ENCODE measurements at regions not wholly inside any gene's neighbourhood (a gene's known extent, or its start where the extent isn't known, plus 50 kb on each side); places are given as distances from the start of the nearest gene placed in this dataset.

GRCh38 chr2:7906431-7906830 is 775.4 kb upstream of the ID2 start:
- DNase-seq = no peak

GRCh38 chr2:7907041-7907440 is 774.8 kb upstream of the ID2 start:
- DNase-seq = no peak

DNA sequence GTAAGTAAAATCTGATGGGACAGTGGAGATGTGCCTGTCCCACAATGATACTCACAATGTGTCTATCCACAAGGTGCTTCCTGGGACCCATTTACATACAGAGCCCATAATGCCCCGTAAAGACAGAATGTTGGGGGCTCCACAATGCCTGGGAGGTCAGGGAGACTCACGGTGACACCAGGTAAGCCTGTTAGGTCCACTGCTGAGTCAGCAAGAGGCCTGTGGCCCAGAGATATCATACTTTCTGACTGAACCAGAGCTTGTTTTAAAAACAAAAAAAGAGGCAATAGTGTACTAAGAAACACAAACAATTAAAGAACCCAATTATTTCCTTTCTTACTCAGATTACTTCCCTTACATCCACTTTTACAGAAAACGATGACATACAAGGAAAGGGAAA is 771.1 kb upstream of the ID2 start:
- no peak for DNase-seq

DNA sequence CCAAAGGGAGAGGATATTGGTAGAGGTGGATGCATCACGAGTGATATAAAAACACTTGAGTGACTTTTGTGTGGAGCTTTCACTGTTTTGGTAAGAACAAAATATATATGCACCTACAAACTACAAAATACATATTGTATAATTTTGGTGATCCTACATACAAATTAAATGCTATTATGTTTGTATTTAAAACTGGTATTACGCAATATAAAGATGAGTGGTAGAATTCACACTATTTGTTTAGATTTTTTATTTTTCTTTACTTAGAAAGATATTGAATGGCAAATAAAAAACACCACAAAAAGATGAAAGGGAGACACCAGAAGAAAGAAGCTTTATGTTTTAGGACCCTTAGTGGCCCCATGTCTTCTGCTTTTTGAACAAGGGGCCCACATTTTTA is 770.7 kb upstream of the ID2 start:
- DNase-seq = no peak

DNA sequence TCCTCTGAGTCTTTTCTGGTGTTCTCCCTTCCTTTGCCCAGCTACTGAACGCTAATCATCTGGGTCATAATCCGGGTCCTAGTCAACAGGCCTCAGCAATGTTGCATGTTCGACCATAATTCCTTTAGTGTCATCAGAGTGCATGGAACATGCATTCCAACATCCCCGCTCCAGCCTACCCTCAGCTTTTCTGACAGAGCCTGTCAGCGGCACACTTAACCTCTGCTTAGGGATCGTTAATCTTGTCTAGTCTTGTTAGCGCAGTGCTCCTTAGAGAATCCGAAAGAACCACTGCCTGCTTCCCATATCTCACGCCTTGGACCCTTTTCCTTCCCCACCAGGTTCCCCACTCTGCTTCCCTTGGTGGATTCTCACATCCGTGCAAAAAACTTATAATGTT is 767.9 kb upstream of the ID2 start:
- no peak for DNase-seq

GRCh38 chr2:7915302-7916091 is 766.4 kb upstream of the ID2 start:
- DNase-seq = no peak

DNA sequence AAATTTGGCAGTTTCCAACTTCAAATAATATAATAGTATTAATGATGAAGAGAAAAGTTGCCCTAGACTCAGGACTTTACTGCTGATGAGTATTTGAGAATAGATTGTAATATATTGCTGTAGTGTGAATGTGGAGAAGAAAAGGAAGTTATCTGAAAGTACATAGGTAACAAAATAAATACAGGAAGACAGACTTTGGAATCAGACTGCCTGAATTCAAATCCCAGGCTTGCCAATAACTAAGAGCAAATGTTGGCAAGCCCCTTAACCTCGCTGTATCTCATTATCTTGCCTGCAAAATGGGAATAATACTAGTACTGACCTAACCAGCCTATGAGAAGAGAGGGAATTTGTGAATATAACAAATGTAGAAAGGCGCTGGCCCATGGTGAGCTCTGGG is 765.2 kb upstream of the ID2 start:
- no peak for DNase-seq

- no peak for DNase-seq
Observed at GRCh38 chr2:7919510-7919909, 762.3 kb upstream of the ID2 start.

DNA sequence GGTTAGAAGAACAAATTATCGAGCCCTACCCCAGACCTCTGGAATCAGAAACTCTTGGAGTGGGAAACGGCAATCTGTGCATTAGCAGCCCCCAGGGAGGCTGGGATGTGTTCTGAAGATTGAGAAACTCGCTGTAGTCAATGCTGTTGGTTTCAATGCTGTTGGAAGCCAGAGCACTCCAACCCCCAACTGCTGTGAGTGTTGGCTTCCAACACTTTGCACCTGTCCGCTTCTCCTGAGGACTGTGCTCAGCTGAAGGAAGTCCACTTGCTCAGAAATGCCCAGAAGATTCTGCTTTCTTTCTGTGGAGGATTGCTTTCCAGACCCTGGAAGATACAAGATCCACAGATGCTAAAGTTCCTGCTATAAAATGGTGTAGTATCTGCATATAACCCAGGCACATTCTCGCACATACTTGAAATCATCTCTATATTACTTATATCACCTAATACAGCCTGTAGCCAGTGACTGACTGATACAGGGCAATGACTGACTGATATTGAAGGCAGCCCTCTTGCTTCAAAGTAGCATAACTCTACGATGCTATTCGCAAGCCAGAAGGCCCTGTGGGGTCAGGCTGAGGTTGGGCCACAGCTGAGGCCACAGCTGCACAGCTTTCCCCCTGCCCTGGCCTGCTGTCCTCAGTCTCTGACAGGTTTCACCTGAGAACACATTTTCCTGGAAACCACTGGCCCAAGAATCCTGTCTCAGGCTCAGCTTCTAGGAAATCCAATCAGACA is 757.7 kb upstream of the ID2 start:
- DNase-seq = no peak

- DNase-seq = no peak
Observed at GRCh38 chr2:7925506-7925905, 756.4 kb upstream of the ID2 start.

DNA sequence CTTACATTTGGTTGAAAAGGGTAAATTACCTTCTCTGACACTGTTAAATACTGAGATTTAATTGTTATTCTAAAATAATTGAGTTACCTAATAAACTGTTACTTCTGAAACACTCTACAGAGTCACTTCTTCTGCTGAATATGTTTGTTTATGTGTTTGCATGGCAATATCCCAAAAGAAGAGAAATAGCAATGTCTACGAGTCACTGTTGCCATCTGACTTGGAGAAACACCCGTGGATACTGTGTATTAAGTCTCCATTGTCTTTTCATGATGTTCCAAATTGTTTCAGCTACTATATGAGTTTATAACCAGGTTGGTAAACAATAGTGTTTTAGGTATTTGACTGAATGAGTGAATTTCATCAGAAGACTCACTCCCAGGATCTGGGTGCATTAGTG is 754.2 kb upstream of the ID2 start:
- DNase-seq = no peak

- DNase-seq = no peak
Observed at GRCh38 chr2:7929281-7929680, 752.6 kb upstream of the ID2 start.

DNA sequence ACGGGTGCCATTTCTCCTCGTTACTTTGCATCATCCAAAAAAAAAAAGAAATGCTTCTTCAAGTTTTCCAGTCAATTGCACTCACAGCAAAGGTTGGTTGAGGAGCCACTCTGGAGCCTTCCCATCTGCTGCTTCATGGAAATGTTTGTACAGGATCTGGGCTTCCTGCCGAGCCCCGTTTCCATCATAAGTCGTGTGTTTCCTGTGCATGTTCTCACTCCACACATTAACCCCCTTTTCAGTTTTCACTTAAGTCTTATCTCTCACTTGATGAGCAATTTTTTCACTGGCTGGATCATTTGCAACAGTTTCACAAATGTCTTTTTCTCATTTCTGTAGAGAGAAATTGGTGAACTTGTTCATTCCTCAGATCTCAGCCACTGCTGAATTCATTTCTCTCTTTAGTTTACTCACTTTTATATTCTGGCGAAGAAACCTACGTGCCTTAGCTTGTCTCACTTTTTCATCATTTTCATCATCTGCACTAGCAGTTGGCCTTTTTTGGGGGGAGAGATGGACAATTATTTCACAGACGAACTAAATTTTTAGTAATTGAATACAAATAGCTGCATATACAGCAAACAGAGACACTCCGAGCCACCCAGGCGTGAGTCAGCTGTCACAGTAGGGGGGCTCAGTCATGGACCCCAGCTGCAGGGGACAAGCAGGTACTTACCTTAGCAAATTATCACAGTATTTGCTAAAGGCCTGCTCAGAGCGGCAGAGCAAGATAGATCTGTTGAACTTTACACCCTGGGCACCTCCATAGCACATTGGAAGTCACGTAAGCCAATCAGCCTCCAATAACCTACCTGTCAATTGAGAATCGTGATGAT is 750.8 kb upstream of the ID2 start:
- no peak for DNase-seq

DNA sequence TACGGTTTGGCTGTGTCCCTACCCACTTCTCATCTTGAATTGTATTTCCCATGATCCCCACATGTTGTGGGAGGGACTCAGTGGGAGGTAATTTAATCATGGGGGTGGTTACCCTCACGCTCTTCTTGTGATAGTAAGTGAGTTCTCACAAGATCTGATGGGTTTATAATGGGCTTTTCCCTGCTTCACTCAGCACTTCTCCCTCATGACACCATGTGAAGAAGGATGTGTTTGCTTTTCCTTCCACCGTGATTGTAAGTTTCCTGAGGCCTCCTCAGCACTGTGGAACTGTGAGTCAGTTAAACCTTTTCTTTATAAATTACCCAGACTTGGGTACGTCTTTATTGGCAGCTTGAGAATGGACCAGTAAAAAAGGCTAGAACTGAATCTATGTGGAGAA is 750.0 kb upstream of the ID2 start:
- DNase-seq = no peak

DNA sequence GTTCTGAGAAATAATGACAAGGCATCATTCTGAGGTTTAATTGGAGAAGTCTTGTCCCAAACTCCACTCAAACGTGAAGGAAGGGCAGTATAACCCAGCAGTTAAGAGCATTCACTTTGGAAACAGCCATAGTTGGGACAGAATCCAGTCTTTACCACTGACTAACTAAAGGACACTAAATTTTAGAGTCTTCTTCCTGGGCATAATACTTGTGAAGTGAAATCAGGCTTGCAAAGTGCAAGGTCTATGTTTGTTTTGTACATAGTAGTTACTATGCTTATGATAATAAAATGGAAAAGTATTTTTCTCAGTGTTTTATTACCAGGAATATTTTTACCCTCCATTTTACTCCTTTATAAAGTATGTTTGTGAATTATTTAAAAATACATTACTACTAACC is 748.2 kb upstream of the ID2 start:
- no peak for DNase-seq

DNA sequence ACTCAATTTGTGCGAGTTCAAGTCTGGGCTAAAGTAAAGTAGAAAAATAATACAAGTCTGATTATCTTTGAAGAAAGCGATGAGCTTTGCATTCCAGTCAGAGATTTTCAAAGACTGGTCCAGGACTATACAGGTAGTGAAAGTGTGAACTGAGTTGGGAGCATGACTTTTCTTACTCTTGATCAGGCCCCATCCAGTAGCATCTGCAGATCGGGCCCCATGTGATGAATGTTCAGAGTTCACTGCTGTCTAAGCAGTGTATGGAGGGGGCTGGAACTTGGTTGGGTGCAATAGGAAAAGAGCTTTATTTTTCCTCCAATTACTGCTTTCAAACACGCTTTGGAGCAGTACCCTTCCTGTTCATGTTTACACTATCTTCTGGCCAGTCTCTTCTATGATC is 747.4 kb upstream of the ID2 start:
- DNase-seq = no peak

DNA sequence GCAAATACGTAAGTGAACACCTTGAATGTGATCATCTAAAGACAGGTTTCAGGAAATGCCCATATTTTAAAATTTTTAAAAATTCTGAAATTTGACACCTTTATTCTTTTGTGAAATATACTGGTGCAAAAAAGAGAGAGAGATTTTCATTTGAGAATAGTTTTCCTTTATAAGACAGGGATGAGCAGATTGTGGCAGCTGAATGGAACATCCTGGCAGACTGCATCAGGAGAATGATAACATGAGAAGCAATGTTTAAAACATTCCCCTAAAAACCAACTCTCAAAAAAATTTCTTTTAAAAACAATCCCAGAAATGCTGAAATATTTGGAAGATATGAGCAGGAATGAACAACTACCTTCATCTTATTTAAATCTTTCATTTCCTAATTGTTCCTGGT is 744.8 kb upstream of the ID2 start:
- no peak for DNase-seq

GRCh38 chr2:7940723-7941122 is 741.1 kb upstream of the ID2 start:
- DNase-seq = no peak

DNA sequence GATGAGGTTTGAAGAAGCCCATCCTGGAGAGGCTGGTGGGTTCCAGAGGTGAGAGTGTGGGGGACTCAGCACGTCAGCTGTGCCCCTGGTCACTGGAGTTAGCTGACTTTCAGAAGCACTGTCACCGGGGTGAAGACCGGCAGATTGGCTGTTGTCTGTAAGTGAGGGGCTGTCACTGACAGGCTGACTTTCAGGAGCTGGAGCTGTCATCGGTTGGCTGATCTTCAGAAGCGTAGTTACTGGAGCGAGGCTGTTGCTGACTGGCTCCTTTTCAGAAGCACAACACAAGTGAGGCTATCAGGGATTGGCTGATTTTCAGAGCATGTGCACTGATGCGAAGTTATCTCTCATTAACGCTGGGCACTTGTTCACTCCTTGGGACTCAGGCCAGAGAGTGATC is 738.4 kb upstream of the ID2 start:
- no peak for DNase-seq

DNA sequence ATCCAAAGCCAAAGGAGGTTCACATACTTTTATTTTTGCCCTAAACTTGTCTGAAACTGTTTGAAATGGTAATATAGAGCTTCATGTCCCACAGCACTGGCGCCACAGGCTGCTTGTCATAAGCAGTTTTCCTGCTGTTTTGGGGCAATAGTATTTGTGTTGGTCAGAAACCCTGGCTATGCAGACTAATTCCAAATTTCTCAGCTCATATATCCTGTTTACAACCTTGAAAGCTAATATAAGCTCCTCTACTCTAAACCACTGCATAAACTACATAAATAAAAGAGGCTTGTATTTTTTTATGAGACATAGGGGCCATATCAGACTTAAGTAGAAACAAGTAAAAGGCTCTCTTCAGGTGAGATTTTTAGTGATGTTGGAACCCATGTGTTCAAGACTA is 736.8 kb upstream of the ID2 start:
- no peak for DNase-seq

DNA sequence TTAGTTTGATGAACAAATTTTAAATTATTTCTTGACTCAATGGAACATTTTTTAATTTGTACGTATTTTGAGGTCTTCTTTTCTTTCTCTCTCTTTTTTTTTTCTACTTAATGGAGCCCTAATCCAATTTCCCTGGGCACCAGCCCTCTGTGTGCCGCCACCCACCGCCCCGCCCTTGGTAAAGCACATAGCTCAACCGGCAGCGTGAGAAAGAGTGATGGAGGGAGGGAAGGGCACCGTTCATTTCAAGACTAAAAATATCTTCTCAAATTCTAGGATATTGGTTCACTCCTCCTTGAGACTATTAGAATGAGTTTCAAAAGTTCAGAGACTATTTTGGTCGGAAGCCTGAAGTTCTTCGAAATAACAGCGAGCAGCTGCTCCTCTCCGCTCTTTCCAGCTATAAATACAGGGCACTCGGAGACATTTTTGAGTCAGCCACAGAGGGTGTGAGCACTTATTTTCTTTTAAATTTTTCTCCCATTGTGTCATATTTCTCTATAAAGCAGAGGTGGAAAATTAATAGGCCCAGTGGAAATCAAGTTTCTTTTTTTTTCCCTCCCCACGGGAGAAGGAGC is 731.7 kb upstream of the ID2 start:
- DNase-seq = no peak

DNA sequence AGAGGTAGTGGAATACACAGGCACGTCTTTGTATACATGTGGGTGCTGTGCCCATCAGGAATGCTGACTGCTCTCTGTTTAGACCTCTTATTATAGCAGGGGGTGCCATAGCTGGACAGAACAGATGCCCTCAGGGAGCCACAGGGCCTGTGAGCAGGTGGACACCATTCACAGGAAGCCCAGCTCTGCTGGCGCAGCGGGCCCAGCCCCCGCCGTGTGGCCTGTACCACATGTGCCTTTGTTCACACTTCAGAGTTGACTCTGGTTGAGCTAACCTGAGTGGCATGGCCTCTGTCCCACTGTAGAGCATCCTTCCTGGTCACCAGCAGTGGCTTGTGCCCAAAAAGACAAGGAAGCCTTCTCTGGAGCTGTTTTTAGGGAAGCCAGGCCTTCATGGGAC is 730.9 kb upstream of the ID2 start:
- no peak for DNase-seq

GRCh38 chr2:7951490-7951889 is 730.4 kb upstream of the ID2 start:
- DNase-seq = no peak

All from suppressor macrophage treated with lipopolysaccharide for 4 hours (primary cell).